ENCODE measurements at regions not wholly inside any gene's neighbourhood (a gene's known extent, or its start where the extent isn't known, plus 50 kb on each side); places are given as distances from the start of the nearest gene placed in this dataset.

DNA sequence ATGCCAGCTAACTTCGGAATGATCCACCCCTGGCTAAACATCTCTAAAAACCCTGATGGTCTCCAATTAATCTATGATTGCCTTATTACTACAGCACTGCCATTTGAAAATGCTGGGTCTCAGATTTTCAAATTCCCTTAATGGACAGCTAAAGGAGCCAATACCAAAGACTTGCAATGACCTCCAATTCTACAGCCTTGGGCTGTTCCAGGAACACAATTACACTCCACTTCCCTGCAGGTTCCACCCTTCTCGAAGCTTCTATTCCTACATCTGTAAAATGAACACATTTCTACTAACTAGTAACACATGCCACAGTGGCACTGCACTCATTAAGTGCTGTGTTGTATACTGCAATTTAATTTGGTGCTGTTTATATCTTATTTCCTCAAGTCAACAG lies 85.7 kb upstream of the AK4 start:
- no peak for FAIRE-seq
- Histone ChIP-seq H3K27me3 (ENCODE audit: control insufficient read depth, extremely low read depth, insufficient read depth, low read length) (peaks cover 5% of the 10 kb centered on the region), H3K79me2 (ENCODE audit: control insufficient read depth, insufficient read depth, low read length) (no peaks in the 10 kb centered on the region), H3K4me3 (ENCODE audit: control insufficient read depth in 2 of 3, extremely low read depth in 1 of 3, insufficient read depth in 2 of 3, low read depth in 1 of 3, low read length in 3 of 3) (no peak overlapping the region), H3K27ac (ENCODE audit: control insufficient read depth, insufficient read depth, low read length) (no peak overlapping the region), H3K9me3 (ENCODE audit: control insufficient read depth, low read depth, low read length) (no peaks in the 10 kb centered on the region), H3K36me3 (ENCODE audit: control insufficient read depth in 2 of 2, extremely low read depth in 1 of 2, insufficient read depth in 2 of 2, low read length in 2 of 2) (peaks cover 0 to 2% of the 10 kb centered on the region in 2 experiments), H3K9me1 (ENCODE audit: control insufficient read depth, extremely low read depth, insufficient read depth, low read length) (no peaks in the 10 kb centered on the region), H3K4me2 (ENCODE audit: control insufficient read depth, extremely low read depth, insufficient read depth, low read depth, low read length) (no peak overlapping the region), H3K9ac (ENCODE audit: control insufficient read depth, extremely low read depth, insufficient read depth, low read length) (no peak overlapping the region), H2AFZ (ENCODE audit: control insufficient read depth, low read length) (no peak overlapping the region), H4K20me1 (ENCODE audit: control insufficient read depth, extremely low read depth, insufficient read depth, low read length) (no peaks in the 10 kb centered on the region), H3K4me1 (ENCODE audit: control insufficient read depth, extremely low read depth, insufficient read depth, low read length) (peaks cover 3% of the 10 kb centered on the region)
- TF ChIP-seq, protein P1, sequence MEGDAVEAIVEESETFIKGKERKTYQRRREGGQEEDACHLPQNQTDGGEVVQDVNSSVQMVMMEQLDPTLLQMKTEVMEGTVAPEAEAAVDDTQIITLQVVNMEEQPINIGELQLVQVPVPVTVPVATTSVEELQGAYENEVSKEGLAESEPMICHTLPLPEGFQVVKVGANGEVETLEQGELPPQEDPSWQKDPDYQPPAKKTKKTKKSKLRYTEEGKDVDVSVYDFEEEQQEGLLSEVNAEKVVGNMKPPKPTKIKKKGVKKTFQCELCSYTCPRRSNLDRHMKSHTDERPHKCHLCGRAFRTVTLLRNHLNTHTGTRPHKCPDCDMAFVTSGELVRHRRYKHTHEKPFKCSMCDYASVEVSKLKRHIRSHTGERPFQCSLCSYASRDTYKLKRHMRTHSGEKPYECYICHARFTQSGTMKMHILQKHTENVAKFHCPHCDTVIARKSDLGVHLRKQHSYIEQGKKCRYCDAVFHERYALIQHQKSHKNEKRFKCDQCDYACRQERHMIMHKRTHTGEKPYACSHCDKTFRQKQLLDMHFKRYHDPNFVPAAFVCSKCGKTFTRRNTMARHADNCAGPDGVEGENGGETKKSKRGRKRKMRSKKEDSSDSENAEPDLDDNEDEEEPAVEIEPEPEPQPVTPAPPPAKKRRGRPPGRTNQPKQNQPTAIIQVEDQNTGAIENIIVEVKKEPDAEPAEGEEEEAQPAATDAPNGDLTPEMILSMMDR (optimal IDR thresholded peaks at IDR 0.05 in 1 of 3, IDR thresholded peaks at IDR 0.05 in 1 of 3, conservative IDR thresholded peaks at IDR 0.05 in 1 of 3; ENCODE audit: extremely low read depth in 1 of 3, insufficient read depth in 2 of 3, low read length in 3 of 3): no peak
- dilution Hi-C loops (cut with MboI; ENCODE audit: extremely low pct_ligation_motif_present, low sequenced_read_pairs): no loop called here
- no peak for DNase-seq (ENCODE audit: low read depth, low spot score)

DNA sequence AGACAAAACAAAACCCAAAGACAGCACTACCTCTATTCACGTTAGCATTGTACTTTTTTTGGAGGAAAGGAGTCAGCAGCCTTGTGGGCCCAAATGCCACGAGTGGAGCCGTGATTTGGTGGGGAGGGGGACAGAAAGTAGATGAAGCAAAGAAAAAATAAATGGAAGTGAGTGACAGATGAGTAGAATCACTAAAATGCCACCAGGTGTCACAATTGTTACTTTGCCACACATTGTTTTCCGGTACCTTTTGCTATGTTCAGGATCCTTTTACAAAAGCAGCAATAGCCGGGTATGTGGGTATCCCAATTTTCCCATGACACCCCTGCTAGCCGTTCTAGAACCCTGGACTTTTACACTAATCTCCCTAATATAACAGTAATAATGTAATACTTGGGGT lies 85.0 kb upstream of the AK4 start:
- Histone ChIP-seq H4K20me1 (ENCODE audit: control insufficient read depth, extremely low read depth, insufficient read depth, low read length) (no peaks in the 10 kb centered on the region), H3K4me1 (ENCODE audit: control insufficient read depth, extremely low read depth, insufficient read depth, low read length) (peaks cover 3% of the 10 kb centered on the region), H3K79me2 (ENCODE audit: control insufficient read depth, insufficient read depth, low read length) (no peaks in the 10 kb centered on the region), H3K9me3 (ENCODE audit: control insufficient read depth, low read depth, low read length) (no peaks in the 10 kb centered on the region), H3K9ac (ENCODE audit: control insufficient read depth, extremely low read depth, insufficient read depth, low read length) (no peak overlapping the region), H3K27me3 (ENCODE audit: control insufficient read depth, extremely low read depth, insufficient read depth, low read length) (peaks cover 5% of the 10 kb centered on the region), H3K27ac (ENCODE audit: control insufficient read depth, insufficient read depth, low read length) (no peak overlapping the region), H3K9me1 (ENCODE audit: control insufficient read depth, extremely low read depth, insufficient read depth, low read length) (no peaks in the 10 kb centered on the region), H2AFZ (ENCODE audit: control insufficient read depth, low read length) (no peak overlapping the region), H3K4me3 (ENCODE audit: control insufficient read depth in 2 of 3, extremely low read depth in 1 of 3, insufficient read depth in 2 of 3, low read depth in 1 of 3, low read length in 3 of 3) (no peak overlapping the region), H3K36me3 (ENCODE audit: control insufficient read depth in 2 of 2, extremely low read depth in 1 of 2, insufficient read depth in 2 of 2, low read length in 2 of 2) (peaks cover 0 to 2% of the 10 kb centered on the region in 2 experiments), H3K4me2 (ENCODE audit: control insufficient read depth, extremely low read depth, insufficient read depth, low read depth, low read length) (no peak overlapping the region)
- no peak for TF ChIP-seq EZH2 (IDR thresholded peaks at IDR 0.05; ENCODE audit: low read length)
- TF ChIP-seq, protein P1 (optimal IDR thresholded peaks at IDR 0.05 in 1 of 3, IDR thresholded peaks at IDR 0.05 in 1 of 3, conservative IDR thresholded peaks at IDR 0.05 in 1 of 3; ENCODE audit: extremely low read depth in 1 of 3, insufficient read depth in 2 of 3, low read length in 3 of 3): peak in 1 of 3 experiments; percentile 7
- FAIRE-seq (no peak), DNase-seq (ENCODE audit: low read depth, low spot score) (no peak)
- dilution Hi-C loops (cut with MboI; ENCODE audit: extremely low pct_ligation_motif_present, low sequenced_read_pairs): no loop called here

Measured in keratinocyte (primary cell).